SK-N-SH (cell line): ENCODE measurements at regions not wholly inside any gene's neighbourhood (a gene's known extent, or its start where the extent isn't known, plus 50 kb on each side); places are given as distances from the start of the nearest gene placed in this dataset.

ENCODE experiments used
- CTCF ChIA-PET: fragments of 300-600, 350-600 bp; formaldehyde crosslinking; extraction: SDS; loops from one replicate; lab custom pipeline; 2021; lab: Yijun Ruan, JAX
- POLR2A ChIA-PET: fragments of 350-600 bp; sonication (Branson Sonifier 250); formaldehyde crosslinking; extraction: SDS; loops from one replicate; lab custom pipeline; 2020; ENCODE audit warnings: antibody characterized with exemption, inconsistent platforms; lab: Yijun Ruan, JAX
- DNase-seq: peaks from one replicate; pipeline ENCODE4 v3.0.0; 2012
- H2AFZ ChIP-seq: fragments of 200-600 bp; sonication (generic); 2 replicates; pipeline ENCODE4 v1.8.1; 2016; ENCODE audit warnings: antibody characterized with exemption, mild to moderate bottlenecking, low read depth
- H3F3A ChIP-seq: fragments of 200-600 bp; sonication (generic); replicated peaks from 2 replicates; pipeline ENCODE3; 2016; ENCODE audit warnings: antibody characterized with exemption, mild to moderate bottlenecking; ENCODE audit not compliant: insufficient read depth
- H3K27ac ChIP-seq, 2 experiments: fragments of 200-500 bp in 1 of 2; fragments of 200-600 bp in 1 of 2; sonication (Bioruptor generic) in 1 of 2; sonication (generic), shearing (Covaris generic) in 1 of 2; 2 replicates each; pipeline versions ENCODE4 v1.5.1 to v1.6.1; 2014 to 2016; ENCODE audit warnings: low read depth in 2 of 2, inconsistent platforms in 1 of 2, low read length in 1 of 2, mild to moderate bottlenecking in 1 of 2, mixed read lengths in 1 of 2
- H3K27me3 ChIP-seq: fragments of 200-600 bp; sonication (generic), shearing (Covaris generic); 2 replicates; pipeline ENCODE4 v1.6.1; 2016; ENCODE audit warnings: mixed run types; ENCODE audit not compliant: insufficient read depth
- H3K36me3 ChIP-seq, 2 experiments: fragments of 200-500 bp in 1 of 2; fragments of 200-600 bp in 1 of 2; sonication (Bioruptor generic) in 1 of 2; sonication (generic) in 1 of 2; replicated peaks in 1 of 2; 2 replicates each; pipeline versions ENCODE3 to v1.5.1; 2014 to 2016; ENCODE audit warnings: low read length in 1 of 2, mild to moderate bottlenecking in 1 of 2; ENCODE audit not compliant: insufficient read depth in 2 of 2, control insufficient read depth in 1 of 2
- H3K4me1 ChIP-seq, 2 experiments: fragments of 200-500 bp in 1 of 2; fragments of 200-600 bp in 1 of 2; sonication (Bioruptor generic) in 1 of 2; sonication (generic), shearing (Covaris generic) in 1 of 2; 2 replicates each; pipeline versions ENCODE4 v1.5.1 to v1.6.1; 2014 to 2016; ENCODE audit warnings: low read depth in 1 of 2, low read length in 1 of 2, mixed run types in 1 of 2; ENCODE audit not compliant: insufficient read depth in 2 of 2, control insufficient read depth in 1 of 2
- H3K4me2 ChIP-seq: fragments of 200-600 bp; sonication (generic), shearing (Covaris generic); 2 replicates; pipeline ENCODE4 v1.6.1; 2017; ENCODE audit warnings: mixed run types
- H3K4me3 ChIP-seq, 2 experiments: fragments of 200-500 bp in 1 of 2; fragments of 200-600 bp in 1 of 2; sonication (Bioruptor generic) in 1 of 2; sonication (generic), shearing (Covaris generic) in 1 of 2; 2 replicates each; pipeline versions ENCODE4 v1.5.1 to v1.8.1; 2014 to 2016; ENCODE audit warnings: low read depth in 2 of 2, inconsistent platforms in 1 of 2, low read length in 1 of 2, mild to moderate bottlenecking in 1 of 2, mixed read lengths in 1 of 2, moderate library complexity in 1 of 2
- H3K79me2 ChIP-seq: fragments of 200-600 bp; sonication (generic); 2 replicates; pipeline ENCODE4 v1.8.1; 2017; ENCODE audit warnings: mild to moderate bottlenecking; ENCODE audit not compliant: insufficient read depth
- H3K9ac ChIP-seq: fragments of 200-600 bp; sonication (generic); 2 replicates; pipeline ENCODE4 v1.6.1; 2017; ENCODE audit warnings: mixed run types
- H3K9me2 ChIP-seq: fragments of 200-600 bp; sonication (generic); 2 replicates; pipeline ENCODE4 v1.6.1; 2017; ENCODE audit warnings: mixed run types
- H3K9me3 ChIP-seq: fragments of 200-600 bp; sonication (generic); 2 replicates; pipeline ENCODE4 v1.6.1; 2017; ENCODE audit warnings: mixed run types, mild to moderate bottlenecking, moderate library complexity
- H4K20me1 ChIP-seq: fragments of 200-600 bp; sonication (generic); 2 replicates; pipeline ENCODE4 v1.6.1; 2017; ENCODE audit warnings: mild to moderate bottlenecking, mixed run types; ENCODE audit not compliant: insufficient read depth
- CHD2 ChIP-seq: fragments of 150-350 bp; IDR thresholded peaks from 2 replicates; pipeline ENCODE4 v1.6.1; 2018; ENCODE audit warnings: low read length; ENCODE audit not compliant: partially characterized antibody
- EP300 ChIP-seq, 2 experiments: IDR thresholded peaks; 2 replicates each; pipeline versions ENCODE4 v1.4.0 to v1.6.1; 2012; ENCODE audit warnings: borderline replicate concordance in 1 of 2, low read depth in 1 of 2, low read length in 1 of 2
- FOXM1 ChIP-seq: IDR thresholded peaks from 2 replicates; pipeline ENCODE4 v1.4.0; 2012; ENCODE audit warnings: low read depth, mild to moderate bottlenecking
- GABPA ChIP-seq: IDR thresholded peaks from 2 replicates; pipeline ENCODE4 v1.4.0; 2012; ENCODE audit warnings: low read depth, mild to moderate bottlenecking
- JUND ChIP-seq: IDR thresholded peaks from 2 replicates; pipeline ENCODE4 v1.4.0; 2012
- MEF2A ChIP-seq: IDR thresholded peaks from 2 replicates; pipeline ENCODE4 v1.4.0; 2012; ENCODE audit warnings: low read depth, borderline replicate concordance
- NFIC ChIP-seq: IDR thresholded peaks from 2 replicates; pipeline ENCODE4 v1.4.0; 2012; ENCODE audit warnings: borderline replicate concordance
- NRF1 ChIP-seq: IDR thresholded peaks from 2 replicates; pipeline ENCODE4 v1.6.1; 2012; ENCODE audit warnings: low read depth, mild to moderate bottlenecking, low read length
- POLR2AphosphoS5 ChIP-seq: IDR thresholded peaks from 2 replicates; pipeline ENCODE4 v1.6.1; 2012; ENCODE audit warnings: low read depth, low read length
- RAD21 ChIP-seq: IDR thresholded peaks from 2 replicates; pipeline ENCODE4 v1.6.1; 2012; ENCODE audit warnings: mild to moderate bottlenecking, low read length
- RXRA ChIP-seq: IDR thresholded peaks from 2 replicates; pipeline ENCODE4 v1.4.0; 2012; ENCODE audit warnings: low read depth, mild to moderate bottlenecking, borderline replicate concordance
- SIN3A ChIP-seq: IDR thresholded peaks from 2 replicates; pipeline ENCODE4 v1.6.1; 2012; ENCODE audit warnings: low read depth, mild to moderate bottlenecking, low read length, moderate library complexity, borderline replicate concordance
- SMC3 ChIP-seq: IDR thresholded peaks from 2 replicates; pipeline ENCODE4 v1.6.1; 2012; ENCODE audit warnings: low read depth, low read length, improper control_type of control experiment
- TAF1 ChIP-seq: IDR thresholded peaks from 2 replicates; pipeline ENCODE4 v1.6.1; 2012; ENCODE audit warnings: low read depth, mild to moderate bottlenecking, low read length, moderate library complexity, borderline replicate concordance
- TCF12 ChIP-seq: IDR thresholded peaks from 2 replicates; pipeline ENCODE4 v1.4.0; 2012
- TEAD4 ChIP-seq: IDR thresholded peaks from 2 replicates; pipeline ENCODE4 v1.4.0; 2012; ENCODE audit warnings: mild to moderate bottlenecking, borderline replicate concordance; ENCODE audit not compliant: insufficient read depth
- YY1 ChIP-seq: IDR thresholded peaks from 2 replicates; pipeline ENCODE4 v1.4.0; 2012; ENCODE audit warnings: low read depth, mild to moderate bottlenecking
- WGBS: methylation state at CpG from one replicate; pipeline ENCODE4 v1.1.6; 2017; ENCODE audit warnings: low lambda C conversion rate; 5-methylcytosine and 5-hydroxymethylcytosine counted together
- TF ChIP-seq, protein P1 (sequence below): IDR thresholded peaks from 2 replicates; pipeline ENCODE4 v1.4.0; 2012; ENCODE audit warnings: low read depth
- TF ChIP-seq, protein P2 (sequence below): fragments of 200-600 bp; sonication (generic); IDR thresholded peaks from 2 replicates; pipeline ENCODE4 v1.6.1; 2017; ENCODE audit warnings: antibody characterized with exemption, mild to moderate bottlenecking, moderate library complexity
- TF ChIP-seq, protein P3 (sequence below): IDR thresholded peaks from 2 replicates; pipeline ENCODE4 v1.4.0; 2012; ENCODE audit warnings: low read depth, borderline replicate concordance
- TF ChIP-seq, protein P4 (sequence below): IDR thresholded peaks from 2 replicates; pipeline ENCODE4; 2012

DNA sequence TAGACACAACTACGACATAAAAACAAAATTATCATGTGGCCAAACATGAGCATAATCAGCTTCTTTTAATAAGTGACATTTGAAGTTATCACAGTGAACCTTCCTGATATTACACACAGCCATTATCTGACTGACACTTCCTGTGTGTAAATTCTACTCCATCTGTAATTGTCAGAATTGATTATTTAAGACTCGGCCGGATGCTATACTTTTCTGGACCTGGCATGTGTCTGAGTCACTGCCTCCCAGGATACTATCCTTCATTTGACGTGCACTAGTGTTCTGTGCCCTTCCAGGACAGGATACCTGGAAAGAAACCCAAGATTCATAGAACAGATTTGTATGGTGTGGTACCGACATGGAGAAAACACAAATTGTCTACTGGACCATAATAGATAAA is 242.0 kb downstream of the HS3ST3A1 start (continued):
- TF ChIP-seq TAF1 = no peak
- TF ChIP-seq TEAD4 = no peak
- TF ChIP-seq, protein P1, sequence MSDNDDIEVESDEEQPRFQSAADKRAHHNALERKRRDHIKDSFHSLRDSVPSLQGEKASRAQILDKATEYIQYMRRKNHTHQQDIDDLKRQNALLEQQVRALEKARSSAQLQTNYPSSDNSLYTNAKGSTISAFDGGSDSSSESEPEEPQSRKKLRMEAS = no peak
- no peak for TF ChIP-seq CHD2
- TF ChIP-seq NRF1 = no peak
- TF ChIP-seq JUND = peak; percentile 70
- no peak for TF ChIP-seq SMC3
- TF ChIP-seq RXRA = no peak; the same call in 1 of the 2 replicates
- peak; percentile 53; the same call in 1 of the 2 replicates for TF ChIP-seq NFIC
- peak; percentile 44; the same call in 1 of the 2 replicates for TF ChIP-seq POLR2AphosphoS5
- no peak for TF ChIP-seq RAD21
- TF ChIP-seq MEF2A = no peak
- no peak for TF ChIP-seq FOXM1
- peak; percentile 90 for TF ChIP-seq TCF12
- TF ChIP-seq SIN3A = peak; percentile 80; the same call in 1 of the 2 replicates
- TF ChIP-seq, protein P2, sequence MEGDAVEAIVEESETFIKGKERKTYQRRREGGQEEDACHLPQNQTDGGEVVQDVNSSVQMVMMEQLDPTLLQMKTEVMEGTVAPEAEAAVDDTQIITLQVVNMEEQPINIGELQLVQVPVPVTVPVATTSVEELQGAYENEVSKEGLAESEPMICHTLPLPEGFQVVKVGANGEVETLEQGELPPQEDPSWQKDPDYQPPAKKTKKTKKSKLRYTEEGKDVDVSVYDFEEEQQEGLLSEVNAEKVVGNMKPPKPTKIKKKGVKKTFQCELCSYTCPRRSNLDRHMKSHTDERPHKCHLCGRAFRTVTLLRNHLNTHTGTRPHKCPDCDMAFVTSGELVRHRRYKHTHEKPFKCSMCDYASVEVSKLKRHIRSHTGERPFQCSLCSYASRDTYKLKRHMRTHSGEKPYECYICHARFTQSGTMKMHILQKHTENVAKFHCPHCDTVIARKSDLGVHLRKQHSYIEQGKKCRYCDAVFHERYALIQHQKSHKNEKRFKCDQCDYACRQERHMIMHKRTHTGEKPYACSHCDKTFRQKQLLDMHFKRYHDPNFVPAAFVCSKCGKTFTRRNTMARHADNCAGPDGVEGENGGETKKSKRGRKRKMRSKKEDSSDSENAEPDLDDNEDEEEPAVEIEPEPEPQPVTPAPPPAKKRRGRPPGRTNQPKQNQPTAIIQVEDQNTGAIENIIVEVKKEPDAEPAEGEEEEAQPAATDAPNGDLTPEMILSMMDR = no peak
- TF ChIP-seq GABPA = no peak
- TF ChIP-seq EP300 (IDR thresholded peaks at IDR 0.05; ENCODE audit: borderline replicate concordance in 1 of 2, low read depth in 1 of 2, low read length in 1 of 2) = peak; percentile 81 to 90
- TF ChIP-seq YY1 = no peak
- TF ChIP-seq, protein P3, sequence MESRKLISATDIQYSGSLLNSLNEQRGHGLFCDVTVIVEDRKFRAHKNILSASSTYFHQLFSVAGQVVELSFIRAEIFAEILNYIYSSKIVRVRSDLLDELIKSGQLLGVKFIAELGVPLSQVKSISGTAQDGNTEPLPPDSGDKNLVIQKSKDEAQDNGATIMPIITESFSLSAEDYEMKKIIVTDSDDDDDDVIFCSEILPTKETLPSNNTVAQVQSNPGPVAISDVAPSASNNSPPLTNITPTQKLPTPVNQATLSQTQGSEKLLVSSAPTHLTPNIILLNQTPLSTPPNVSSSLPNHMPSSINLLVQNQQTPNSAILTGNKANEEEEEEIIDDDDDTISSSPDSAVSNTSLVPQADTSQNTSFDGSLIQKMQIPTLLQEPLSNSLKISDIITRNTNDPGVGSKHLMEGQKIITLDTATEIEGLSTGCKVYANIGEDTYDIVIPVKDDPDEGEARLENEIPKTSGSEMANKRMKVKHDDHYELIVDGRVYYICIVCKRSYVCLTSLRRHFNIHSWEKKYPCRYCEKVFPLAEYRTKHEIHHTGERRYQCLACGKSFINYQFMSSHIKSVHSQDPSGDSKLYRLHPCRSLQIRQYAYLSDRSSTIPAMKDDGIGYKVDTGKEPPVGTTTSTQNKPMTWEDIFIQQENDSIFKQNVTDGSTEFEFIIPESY = no peak

DNA sequence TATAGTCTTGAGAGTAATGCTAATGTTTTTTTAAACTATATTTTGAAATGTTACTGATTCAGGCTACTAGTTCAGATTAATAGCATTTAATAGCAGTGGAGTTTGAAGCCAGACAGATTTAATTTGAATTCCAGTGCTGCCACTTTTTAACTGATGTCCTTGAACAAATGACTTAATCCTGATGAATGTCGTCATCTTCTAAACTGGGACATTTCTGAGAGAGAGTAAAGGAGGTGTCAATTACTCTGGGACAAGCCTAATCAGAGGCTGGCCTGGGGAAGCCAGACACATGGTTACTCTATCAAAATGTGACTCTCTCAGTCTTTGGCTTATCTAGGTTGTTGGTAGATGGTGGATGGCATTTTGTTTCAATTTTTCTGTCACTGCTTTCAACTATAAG is 246.7 kb downstream of the HS3ST3A1 start:
- no peak overlapping the region for H3K4me2 ChIP-seq
- no peaks in the 10 kb centered on the region for H3K9me2 ChIP-seq
- H3K79me2 ChIP-seq = no peaks in the 10 kb centered on the region
- DNase-seq = no peak
- no peak overlapping the region for H3K9ac ChIP-seq
- ChIA-PET CTCF (no interaction called here), POLR2A (no interaction called here)
- 76% methylated on average over 1 of the region's 1 CpG for WGBS
- no peaks in the 10 kb centered on the region for H3K9me3 ChIP-seq
- peak overlapping the region in 1 of 2 experiments; percentile 80; a peak in 2 of 4 replicates for H3K27ac ChIP-seq
- H3K36me3 ChIP-seq = no peaks in the 10 kb centered on the region
- TF ChIP-seq, protein P4, sequence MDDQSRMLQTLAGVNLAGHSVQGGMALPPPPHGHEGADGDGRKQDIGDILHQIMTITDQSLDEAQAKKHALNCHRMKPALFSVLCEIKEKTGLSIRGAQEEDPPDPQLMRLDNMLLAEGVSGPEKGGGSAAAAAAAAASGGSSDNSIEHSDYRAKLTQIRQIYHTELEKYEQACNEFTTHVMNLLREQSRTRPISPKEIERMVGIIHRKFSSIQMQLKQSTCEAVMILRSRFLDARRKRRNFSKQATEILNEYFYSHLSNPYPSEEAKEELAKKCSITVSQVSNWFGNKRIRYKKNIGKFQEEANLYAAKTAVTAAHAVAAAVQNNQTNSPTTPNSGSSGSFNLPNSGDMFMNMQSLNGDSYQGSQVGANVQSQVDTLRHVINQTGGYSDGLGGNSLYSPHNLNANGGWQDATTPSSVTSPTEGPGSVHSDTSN = peak; percentile 29; the same call in 1 of the 2 replicates
- TF ChIP-seq JUND = no peak
- no peaks in the 10 kb centered on the region for H4K20me1 ChIP-seq
- peak overlapping the region; percentile 42; the same call in 1 of the 2 replicates for H2AFZ ChIP-seq
- peaks cover 28 to 35% of the 10 kb centered on the region in 2 experiments for H3K4me1 ChIP-seq
- no peaks in the 10 kb centered on the region for H3K27me3 ChIP-seq
- H3F3A ChIP-seq = peaks cover 50% of the 10 kb centered on the region
- H3K4me3 ChIP-seq = no peak overlapping the region
